Dedifferentiated amniotic fluid mesenchymal stem cell (primary cell): ENCODE measurements at regions not wholly inside any gene's neighbourhood (a gene's known extent, or its start where the extent isn't known, plus 50 kb on each side); places are given as distances from the start of the nearest gene placed in this dataset.
A peak's percentile ranks its signal among the peaks of the same experiment; 100 is the strongest.

Experiments used
- DNase-seq: peaks from one replicate; pipeline ENCODE4 v3.0.0-alpha.2; 2016; ENCODE audit errors: extremely low spot score

- DNase-seq, result no peak
These were observed 597.6 kb downstream of the LMO4 start for GRCh38 chr1:87926131-87926830.

DNA sequence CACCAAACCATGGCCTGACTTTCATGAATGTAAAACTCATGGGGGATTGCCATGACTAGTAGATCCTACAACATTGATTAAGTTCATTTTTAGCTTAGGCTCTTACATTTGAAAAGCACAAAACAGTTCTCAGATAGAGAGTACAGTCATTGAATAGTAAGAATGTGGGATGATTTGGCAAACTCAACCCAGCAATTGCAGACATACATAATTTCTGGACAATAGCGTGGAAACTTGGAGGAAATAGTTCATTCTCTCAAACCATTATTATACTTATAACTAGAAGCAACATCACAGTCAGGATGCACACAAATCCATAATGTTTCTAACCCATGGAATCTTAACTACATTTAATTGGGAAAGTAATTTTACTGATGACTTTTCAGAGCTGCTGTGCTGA lies 598.2 kb downstream of the LMO4 start:
- DNase-seq, result no peak

- no peak for DNase-seq
These were observed 599.0 kb downstream of the LMO4 start for GRCh38 chr1:87927391-87928280.

GRCh38 chr1:87928623-87929022 lies 599.9 kb downstream of the LMO4 start:
- DNase-seq, result no peak

DNA sequence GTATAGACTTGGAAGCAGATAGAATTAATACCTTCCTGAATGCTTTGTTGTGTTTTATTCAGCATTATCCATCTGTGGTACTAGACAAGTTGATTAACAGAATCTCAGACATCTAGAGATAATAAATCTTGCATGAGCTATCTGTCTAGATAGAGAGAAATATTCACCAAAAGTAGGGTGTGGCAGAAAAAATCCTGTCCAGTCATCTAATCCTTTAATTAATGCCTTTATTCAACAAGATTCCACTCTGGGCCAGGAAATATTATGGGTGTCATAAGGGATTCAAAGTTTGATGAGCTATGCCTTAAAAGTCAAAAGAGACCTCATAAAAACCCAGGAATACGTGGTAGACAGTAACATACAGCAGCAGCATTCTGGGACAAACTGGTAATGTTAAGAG lies 601.2 kb downstream of the LMO4 start:
- DNase-seq, result no peak

- DNase-seq, result no peak
These were observed 602.1 kb downstream of the LMO4 start for GRCh38 chr1:87930796-87931195.

GRCh38 chr1:87933171-87933570 lies 604.5 kb downstream of the LMO4 start:
- DNase-seq, result no peak

DNA sequence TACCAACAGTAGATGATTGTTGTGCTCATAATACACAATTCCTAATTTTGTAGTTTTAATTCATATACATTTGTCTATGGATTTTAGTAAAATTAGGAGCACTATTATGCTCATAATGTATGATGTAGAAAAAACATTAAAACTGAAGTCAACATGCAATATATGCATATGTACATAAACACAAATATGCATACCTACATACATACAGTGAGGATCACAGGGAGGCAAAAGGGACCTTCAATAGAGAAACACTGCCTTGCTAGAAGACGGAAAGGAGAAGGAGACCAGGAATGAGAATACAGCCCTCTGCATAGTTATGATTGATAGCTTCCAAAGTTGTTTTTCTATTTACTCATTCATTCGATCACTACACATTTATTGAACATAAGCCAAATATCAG lies 606.5 kb downstream of the LMO4 start:
- no peak for DNase-seq

DNA sequence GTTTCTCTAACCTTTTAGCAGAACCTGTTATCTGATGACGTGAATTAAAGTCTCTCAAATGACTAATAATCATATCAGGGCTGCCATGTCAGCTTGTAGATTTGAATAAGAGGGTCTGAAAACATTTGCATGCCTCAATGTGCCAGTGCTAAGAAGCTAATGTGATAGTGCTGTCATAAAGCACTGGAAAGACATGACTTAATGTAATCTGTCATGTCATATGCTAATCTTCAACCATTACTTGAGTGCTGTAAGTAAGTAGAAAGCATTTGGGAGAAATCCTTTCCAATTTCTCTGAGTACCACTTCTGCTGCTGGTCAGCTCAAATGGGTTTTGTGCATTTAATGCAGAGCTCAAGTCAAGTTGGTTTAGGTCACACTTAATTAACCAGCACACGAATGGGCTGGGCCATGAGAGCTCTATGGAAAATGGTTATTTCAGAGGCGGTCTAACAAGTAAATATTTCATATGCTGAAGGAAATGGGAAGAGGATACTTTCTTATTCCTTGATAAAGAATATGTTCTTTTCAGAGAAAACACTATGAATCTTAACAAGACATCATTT lies 609.2 kb downstream of the LMO4 start:
- no peak for DNase-seq

DNA sequence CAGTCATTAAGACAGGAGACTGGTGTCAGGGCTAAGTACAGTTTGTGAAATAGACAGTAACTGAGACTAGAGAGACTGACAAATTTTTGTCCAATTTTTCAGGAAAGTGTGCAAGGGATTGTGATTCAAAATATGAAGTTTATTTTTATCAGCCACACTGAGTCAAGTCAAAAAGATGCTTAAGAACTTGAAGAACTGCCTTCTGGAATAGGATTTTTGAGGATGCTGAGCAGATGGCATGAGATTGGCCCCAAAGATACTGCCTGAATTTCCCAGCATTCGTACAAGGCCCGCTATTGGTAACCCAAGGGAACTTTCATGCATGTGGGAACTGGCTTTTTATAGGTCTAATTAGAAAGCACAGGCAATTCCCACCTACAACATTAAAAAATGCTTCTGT lies 610.0 kb downstream of the LMO4 start:
- no peak for DNase-seq

GRCh38 chr1:87939444-87939843 lies 610.8 kb downstream of the LMO4 start:
- no peak for DNase-seq

- DNase-seq, result no peak
These were observed 611.7 kb downstream of the LMO4 start for GRCh38 chr1:87940421-87940820.

- DNase-seq, result no peak
These were observed 612.8 kb downstream of the LMO4 start for GRCh38 chr1:87941337-87941946.

DNA sequence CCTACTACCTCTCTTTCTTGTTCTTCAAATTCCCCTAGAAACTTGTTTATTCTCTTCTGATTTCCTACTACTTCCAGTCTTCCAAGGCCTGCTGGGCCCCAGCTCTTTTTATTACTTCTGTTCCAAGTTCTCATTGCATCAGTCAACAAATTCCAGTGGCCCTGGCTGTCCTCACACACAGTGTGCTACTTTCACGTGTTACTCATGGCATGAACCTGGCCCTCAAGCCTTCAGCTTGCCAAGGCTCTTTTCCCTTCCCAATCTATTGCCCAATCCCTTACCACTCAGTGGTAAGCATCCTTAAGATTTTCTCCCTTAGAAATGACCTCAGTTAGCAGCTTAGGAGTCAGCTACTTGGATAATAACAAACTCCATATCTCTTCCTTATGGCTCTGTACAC lies 613.5 kb downstream of the LMO4 start:
- no peak for DNase-seq

DNA sequence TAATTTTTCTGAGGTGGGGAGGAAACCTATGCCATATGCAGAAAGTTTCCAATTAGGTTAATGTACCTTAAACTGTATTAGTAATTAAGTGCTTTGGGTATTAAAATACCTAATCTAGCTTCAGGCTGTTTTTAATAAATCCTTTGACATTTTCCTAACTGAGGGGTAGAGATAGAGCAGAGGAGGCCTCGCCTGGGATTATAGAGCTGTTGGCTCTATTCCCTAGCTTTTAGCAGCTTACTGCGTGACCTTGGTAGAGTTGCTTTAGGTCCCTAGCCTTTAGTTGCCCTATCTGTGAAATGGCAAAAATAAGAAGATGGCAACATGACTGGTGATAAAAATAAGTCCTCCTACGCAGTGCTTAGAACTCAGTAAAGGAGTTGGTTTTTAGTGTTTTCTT lies 621.0 kb downstream of the LMO4 start:
- no peak for DNase-seq

DNA sequence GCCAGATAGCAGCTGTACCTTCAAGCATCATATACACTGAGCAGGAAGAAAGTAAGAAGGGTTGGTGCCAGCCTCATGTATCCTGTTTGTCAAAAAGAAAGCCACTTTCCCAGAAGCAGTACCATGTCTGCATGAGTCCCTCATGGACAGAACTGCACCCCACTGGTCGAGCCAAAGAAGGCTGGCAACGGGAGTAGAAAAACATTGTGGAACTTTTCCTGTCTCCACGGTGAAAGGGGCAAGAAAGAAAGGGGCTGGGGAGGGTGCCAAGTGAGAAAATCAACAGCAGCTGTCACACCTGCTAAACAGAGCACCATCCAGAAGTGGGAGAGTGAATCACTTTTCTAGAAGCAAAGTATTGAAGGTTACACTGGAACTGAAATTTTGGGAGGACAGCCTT lies 621.7 kb downstream of the LMO4 start:
- no peak for DNase-seq

GRCh38 chr1:87951409-87951808 lies 622.7 kb downstream of the LMO4 start:
- DNase-seq, result no peak

- DNase-seq, result no peak
These were observed 623.2 kb downstream of the LMO4 start for GRCh38 chr1:87951852-87952251.

DNA sequence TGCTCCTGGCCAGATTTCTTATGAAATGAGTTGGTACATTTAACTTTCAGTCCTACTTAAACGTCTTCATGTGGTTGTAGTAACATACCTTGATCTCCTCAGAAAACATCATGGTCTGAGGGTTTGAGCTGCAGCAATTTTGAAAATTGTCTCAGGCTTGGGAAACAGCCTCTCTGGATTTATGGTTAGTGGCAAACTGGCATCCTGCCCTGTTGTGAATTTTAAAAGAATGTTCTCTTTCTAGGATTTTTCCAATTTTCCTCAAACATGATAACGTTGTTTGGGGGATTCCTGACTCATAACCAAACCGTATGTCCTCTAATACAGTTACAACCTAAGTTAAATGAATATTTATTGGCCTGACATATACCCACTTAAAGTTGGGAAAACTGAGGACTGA lies 624.4 kb downstream of the LMO4 start:
- DNase-seq, result no peak

DNA sequence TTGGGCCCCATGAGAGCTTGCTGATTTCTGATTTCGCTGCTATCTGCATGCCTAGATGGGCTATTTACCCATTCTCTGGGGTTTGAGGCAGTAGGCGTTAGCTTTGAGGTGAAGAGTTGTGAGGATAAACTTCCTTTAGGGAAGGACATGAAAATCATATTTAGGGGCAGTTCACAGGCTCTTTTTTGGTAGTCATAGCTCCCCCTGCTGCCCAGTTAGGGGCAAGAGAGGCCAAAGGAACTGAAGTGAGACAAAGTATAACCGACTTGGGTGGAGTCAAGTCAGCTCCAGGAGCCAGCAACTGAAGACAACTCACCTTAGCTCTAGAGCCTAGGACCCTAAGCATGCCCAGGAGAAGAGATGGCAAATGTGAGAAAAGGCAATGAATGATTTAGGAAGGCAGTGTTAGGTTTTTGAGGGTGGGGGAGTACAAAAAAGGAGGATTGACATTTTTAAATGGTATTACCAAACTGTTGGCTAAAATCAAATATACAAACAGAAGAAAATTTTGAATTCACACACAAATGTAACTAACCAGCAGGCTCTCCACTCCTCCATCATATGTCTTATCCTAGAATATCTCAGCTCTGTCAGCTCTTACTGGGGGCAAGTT lies 625.2 kb downstream of the LMO4 start:
- peak; percentile 72 for DNase-seq

GRCh38 chr1:87955038-87955437 lies 626.4 kb downstream of the LMO4 start:
- no peak for DNase-seq

DNA sequence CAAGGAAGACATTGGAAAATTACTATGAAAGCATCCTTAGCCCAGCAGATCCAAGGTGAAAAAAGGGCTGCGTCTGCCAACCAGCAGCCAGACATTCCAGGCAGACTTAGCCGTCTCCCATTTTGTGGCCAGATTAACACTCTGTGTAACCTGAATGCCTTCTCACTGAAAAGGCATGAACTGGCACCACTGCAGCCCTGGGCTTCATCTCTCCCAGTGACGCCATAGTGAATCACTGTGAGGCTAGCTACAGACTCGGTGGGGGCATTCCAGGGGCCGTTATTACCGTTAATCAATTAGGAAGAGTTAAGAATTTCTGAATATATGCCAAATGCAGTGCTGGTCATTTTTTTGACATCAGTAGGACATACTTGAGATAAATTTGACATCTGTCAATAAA lies 627.4 kb downstream of the LMO4 start:
- peak; percentile 67 for DNase-seq
